GM18502 (cell line): ENCODE measurements at regions not wholly inside any gene's neighbourhood (a gene's known extent, or its start where the extent isn't known, plus 50 kb on each side); places are given as distances from the start of the nearest gene placed in this dataset.

Source experiments
- ATAC-seq: cut with Tn5 transposase; IDR thresholded peaks from one replicate; pipeline ENCODE4 v1.9.1; 2021; ENCODE audit warnings: mild to moderate bottlenecking; ENCODE audit not compliant: unreplicated experiment, poor library complexity

DNA sequence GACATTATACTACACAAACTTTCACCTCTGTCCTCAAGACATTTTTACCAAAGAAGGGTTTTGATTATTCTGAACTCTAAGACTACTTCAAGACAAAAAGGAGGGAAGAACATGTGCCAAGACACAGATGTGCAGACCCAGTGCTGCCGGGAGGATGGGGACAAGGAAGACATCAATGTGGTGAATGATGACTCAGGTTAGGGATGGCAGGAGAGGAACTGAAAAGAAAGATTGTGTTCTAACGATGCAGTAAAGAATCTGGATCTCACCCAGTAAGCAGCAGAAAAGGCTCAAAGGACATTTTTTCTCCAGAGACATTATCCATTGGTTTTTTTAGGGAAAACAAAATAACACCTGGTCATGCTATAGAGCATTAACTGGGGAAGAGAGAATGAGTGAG lies 449.9 kb upstream of the NR2F2 start:
- peak; percentile 44 for ATAC-seq

- no peak for ATAC-seq
Measured at GRCh38 chr15:95883064-95883463, 447.4 kb upstream of the NR2F2 start.

DNA sequence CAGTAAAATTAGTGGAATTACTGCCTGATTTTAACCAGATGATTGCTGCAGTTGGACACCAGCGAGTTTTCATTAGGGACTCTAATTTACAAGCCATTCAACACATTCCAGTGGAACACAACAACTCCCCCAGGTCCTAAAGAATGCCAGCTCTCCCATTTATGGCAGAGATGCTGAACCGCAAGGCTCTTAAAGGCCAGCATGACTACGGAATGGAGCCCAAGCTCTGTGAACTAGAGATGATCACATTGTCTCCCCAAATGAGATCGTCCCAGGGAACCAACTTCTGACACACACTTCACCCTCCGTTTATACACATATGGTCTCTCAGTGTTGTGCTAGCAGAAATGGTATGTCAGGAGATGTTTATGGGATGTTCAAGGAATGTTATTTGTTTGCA lies 446.2 kb upstream of the NR2F2 start:
- ATAC-seq, result no peak

- no peak for ATAC-seq
Measured at GRCh38 chr15:95887666-95888390, 442.7 kb upstream of the NR2F2 start.

GRCh38 chr15:95888762-95889161 lies 441.7 kb upstream of the NR2F2 start:
- ATAC-seq, result no peak

GRCh38 chr15:95894407-95894956 lies 436.0 kb upstream of the NR2F2 start:
- ATAC-seq, result no peak

DNA sequence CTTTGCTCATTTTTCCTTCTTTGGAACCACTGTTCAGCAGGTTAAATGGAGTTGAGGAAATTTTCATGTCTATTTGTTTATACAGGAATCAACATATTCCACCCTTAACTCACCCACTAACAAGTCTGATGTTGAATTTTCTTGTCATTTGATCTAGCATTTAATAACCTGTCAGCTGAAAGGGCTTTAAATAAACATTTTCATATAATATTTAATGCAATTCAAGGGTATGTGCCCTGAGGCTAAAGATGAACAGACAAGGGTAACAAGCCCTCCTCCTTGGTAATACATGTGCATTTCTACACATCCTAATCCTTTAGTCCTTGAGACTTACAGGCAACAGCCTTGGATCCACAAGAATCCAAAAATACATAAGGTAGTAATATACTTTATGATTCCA lies 435.0 kb upstream of the NR2F2 start:
- ATAC-seq, result no peak

DNA sequence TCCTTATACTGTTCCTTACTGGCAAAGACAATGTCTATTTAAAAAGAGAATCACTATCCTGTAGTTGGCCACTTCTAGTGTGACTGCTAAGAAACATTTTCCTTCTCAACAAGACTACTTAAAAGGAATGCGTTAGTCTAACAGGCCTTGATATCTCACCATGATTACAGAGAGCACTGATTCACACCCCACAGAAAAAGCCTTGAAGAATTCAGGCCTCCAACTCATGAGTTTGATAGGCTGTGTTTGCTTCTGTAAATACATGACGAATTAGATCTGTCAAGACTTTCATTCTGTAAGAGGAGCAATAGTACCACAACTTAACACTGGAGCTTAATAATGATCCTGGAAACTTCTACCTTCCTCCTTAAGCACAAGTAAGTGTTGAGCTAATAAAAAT lies 432.8 kb upstream of the NR2F2 start:
- ATAC-seq, result no peak

- ATAC-seq, result no peak
Measured at GRCh38 chr15:95898761-95899160, 431.7 kb upstream of the NR2F2 start.

DNA sequence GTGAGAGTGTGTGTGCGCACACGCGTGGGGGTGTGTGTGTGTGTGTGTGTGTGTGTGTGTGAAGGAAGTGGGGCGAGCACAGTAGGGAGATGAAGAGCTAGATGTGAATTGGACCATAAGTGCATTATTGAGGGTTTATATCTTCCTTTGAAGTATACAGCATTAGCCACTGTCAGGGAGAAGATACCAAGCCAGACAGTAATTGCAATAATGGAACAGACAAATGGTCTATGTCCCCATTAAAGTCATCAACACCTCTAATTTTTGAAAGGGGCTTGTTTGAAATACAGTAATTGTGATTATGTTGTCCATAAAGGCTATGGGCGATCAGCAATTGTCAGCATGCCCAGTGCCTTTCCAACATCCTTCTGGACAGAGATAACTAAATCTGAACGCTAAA lies 429.2 kb upstream of the NR2F2 start:
- no peak for ATAC-seq

DNA sequence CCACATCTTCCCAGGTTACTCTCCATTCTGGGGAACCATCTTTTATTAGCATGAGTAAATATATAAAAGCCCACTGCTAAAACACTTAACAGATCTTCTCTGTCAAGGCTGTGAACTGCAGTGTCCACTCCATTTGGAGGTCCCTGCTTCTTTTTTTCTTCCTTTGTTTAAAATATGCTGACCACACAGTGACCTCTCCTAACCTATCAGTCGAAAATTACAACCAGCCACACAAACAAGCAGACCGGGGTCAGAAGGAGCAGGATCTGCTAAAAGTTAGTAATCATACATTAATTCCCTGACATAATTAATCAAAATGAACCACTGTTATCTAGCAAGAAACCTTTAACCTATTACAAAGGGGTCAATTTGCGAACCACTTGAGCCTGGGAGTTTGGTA lies 427.9 kb upstream of the NR2F2 start:
- ATAC-seq, result no peak

DNA sequence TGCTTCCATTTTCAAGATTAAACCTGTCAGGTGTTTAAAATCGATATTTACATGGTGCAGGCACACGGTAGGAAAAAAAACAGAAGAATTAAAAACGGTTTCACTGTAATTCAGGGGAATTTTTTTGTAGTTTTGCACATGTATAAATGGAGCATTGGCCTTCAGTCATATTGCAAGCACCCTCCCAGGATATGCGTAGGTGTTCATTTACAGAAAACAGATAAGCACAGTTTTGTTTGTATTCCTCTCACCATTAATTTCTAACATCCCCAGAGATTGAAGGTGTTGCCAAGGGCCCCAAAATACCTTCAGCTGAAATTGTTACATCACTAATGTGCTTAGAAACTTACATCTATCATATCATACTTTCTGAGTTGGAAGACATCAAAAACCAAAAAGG lies 427.1 kb upstream of the NR2F2 start:
- no peak for ATAC-seq

- no peak for ATAC-seq
Measured at GRCh38 chr15:95910643-95911212, 419.8 kb upstream of the NR2F2 start.

DNA sequence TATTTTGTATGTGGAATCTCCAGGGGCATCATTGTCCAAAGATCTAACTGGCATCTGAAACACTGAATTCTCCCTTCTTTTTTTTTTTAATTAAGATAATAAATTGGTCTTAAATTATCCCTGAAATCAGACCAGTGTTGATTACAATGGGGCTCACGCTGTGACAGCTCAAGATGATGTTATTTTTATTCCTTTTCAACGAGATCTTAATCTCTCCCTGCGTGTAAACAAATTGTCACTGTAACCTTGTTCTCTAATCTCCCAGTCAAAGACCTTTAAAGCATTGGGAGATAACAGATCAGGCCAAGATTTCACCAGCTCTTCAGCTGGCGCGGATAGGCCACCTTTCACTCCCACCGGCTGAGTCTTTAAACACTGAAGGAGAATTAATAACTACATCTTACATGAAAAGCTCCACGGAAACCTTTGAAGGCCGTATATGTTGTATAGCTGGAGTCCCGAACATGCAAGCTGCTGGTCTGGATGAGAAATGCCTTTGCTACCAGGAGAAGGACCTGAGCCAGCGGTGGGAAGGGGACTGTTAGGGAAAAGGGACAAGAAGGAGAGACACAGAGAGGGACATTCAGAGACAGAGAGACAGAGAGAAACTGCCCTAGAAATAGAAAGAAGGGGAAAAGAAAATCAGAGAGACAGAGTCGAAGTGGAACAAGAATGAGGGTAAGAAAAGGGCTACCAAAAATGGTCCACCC lies 418.8 kb upstream of the NR2F2 start:
- no peak for ATAC-seq

DNA sequence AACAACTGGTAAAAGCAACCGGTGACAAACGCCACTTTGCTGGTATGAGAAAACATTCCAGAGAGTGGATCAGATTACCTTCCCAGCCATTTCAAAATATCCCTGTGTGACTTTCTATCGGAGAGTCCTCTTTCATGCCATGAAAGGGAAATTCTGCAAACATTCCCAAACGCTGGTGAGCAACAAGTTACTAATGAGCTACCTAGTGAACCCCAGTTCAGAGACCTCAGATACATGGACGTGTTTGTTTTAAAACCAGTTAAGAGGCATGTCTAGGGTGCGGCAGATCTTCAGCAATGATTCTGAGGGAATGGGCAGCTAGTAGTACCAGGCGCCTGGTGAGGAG lies 418.2 kb upstream of the NR2F2 start:
- ATAC-seq, result no peak

DNA sequence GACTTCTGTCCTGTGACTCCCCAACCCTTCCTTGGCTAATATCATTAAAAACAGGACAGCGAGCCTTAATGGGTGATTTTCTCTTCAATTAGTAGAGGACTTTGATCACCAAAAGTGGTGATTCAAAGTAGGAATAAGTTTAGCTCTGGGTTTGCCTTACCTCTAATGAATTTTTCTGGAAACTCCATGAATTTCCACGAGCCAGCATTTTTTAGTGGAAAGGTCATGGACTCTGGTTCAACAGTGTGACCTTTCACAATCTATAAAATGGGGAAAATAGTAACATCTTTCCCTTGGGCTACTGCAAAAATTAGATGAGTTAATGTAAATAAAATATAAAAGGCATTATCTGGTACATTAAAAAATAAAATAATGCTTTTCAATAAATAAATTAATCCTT lies 417.8 kb upstream of the NR2F2 start:
- no peak for ATAC-seq

GRCh38 chr15:95916568-95916967 lies 413.9 kb upstream of the NR2F2 start:
- ATAC-seq, result no peak

GRCh38 chr15:95918525-95918924 lies 412.0 kb upstream of the NR2F2 start:
- no peak for ATAC-seq

- ATAC-seq, result no peak
Measured at GRCh38 chr15:95919460-95919859, 411.0 kb upstream of the NR2F2 start.

DNA sequence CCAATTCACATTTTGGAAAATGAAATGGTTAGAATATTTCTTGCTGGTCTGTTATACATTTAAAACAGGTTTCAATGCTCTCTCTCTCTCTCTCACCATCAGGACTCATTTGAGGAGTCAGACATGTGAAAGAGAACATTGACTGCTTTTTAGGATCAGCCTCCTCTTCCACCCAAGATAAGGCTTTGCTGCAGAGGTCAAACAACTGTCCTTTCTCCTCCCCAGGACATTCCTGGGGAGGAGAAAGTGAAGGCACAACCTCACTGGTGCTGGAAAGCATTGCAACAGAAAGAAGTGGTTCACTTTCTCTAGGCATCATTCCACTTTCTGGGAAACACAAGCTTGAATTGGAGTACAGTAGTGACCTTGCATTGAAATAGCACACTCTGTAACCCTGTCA lies 409.1 kb upstream of the NR2F2 start:
- ATAC-seq, result no peak

DNA sequence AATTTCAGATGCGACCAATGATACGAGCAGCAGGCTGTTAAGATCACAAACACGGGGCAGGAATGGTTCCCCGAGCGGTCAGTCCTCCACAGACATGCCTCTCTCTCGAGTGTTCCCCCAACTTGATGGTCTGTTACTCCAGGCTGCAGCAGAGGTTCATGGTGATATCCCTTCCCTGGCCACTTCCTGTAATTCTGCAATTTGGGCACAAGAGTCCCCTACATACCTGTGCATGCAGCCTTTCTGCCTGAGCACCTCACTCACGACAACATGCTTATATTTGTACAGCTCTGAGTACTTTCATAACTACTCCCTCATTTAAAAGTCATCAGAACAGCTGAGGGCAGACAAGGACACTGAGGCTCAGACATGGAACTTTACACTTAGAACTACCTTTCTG lies 408.1 kb upstream of the NR2F2 start:
- ATAC-seq, result peak; percentile 88

DNA sequence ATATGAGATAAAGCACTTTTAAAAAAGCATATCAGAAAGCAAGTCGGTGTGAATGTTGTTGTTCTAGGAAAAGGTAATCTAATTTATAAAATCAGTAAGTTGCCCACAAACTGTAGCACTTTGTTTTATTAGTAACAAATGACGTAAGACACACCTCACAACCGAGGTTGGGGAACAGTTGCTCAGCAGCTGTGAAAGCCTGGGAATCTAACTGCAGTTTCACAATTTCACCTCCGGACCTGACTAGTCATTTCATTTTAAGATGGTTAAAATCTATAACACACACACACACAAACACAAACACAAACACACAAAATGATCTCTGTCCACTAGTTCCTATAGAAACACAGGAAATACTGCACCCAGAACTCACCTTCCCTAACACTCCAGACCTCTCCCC lies 406.7 kb upstream of the NR2F2 start:
- no peak for ATAC-seq
